ENCODE measurements at regions not wholly inside any gene's neighbourhood (a gene's known extent, or its start where the extent isn't known, plus 50 kb on each side); places are given as distances from the start of the nearest gene placed in this dataset.

- peaks cover 4% of the 10 kb centered on the region for H3K4me1 Mint-ChIP-seq (ENCODE audit: low read depth, unreplicated experiment)
- H3K36me3 Mint-ChIP-seq (ENCODE audit: low read depth, unreplicated experiment): no peaks in the 10 kb centered on the region
- H3K27ac ChIP-seq (ENCODE audit: low read depth, low read length): no peak overlapping the region
- FAIRE-seq (no peak), DNase-seq (ENCODE audit: low read depth) (no peak)
- TF ChIP-seq EZH2 (IDR thresholded peaks at IDR 0.05; ENCODE audit: insufficient read depth, low read length) (no peak), CTCF (IDR thresholded peaks at IDR 0.05; ENCODE audit: insufficient read depth, low read depth, low read length) (no peak)
- H3K27ac Mint-ChIP-seq (ENCODE audit: unreplicated experiment): no peak overlapping the region
- no peaks in the 10 kb centered on the region for H4K20me1 ChIP-seq (ENCODE audit: insufficient read depth, low read length)
- H3K4me3 Mint-ChIP-seq (ENCODE audit: unreplicated experiment): no peak overlapping the region
- H3K4me3 ChIP-seq (ENCODE audit: insufficient read depth, low read depth, low read length): no peak overlapping the region
- H3K27me3 ChIP-seq (ENCODE audit: insufficient read depth, low read length): no peaks in the 10 kb centered on the region
- H2AFZ ChIP-seq (ENCODE audit: low read depth, low read length): no peak overlapping the region
- H3K9me3 Mint-ChIP-seq (ENCODE audit: unreplicated experiment): peaks cover 2% of the 10 kb centered on the region
- H3K9ac ChIP-seq (ENCODE audit: low read length): no peak overlapping the region
- no peaks in the 10 kb centered on the region for H3K4me1 ChIP-seq (ENCODE audit: insufficient read depth, low read length)
- H3K4me2 ChIP-seq (ENCODE audit: low read length): peak overlapping the region; percentile 3
- H3K79me2 ChIP-seq (ENCODE audit: insufficient read depth, low read length): no peaks in the 10 kb centered on the region
- H3K9me3 ChIP-seq (ENCODE audit: insufficient read depth, low read depth, low read length): no peaks in the 10 kb centered on the region
- no peaks in the 10 kb centered on the region for H3K36me3 ChIP-seq (ENCODE audit: insufficient read depth, low read length)
- peaks cover 33% of the 10 kb centered on the region for H3K27me3 Mint-ChIP-seq (ENCODE audit: low read depth, unreplicated experiment)
Observed at GRCh38 chr16:50972876-50973275, 178.2 kb downstream of the SALL1 start.

GRCh38 chr16:50970281-50970680 lies 180.8 kb downstream of the SALL1 start:
- DNase-seq (ENCODE audit: low read depth): no peak
- Histone ChIP-seq H3K4me1 (ENCODE audit: insufficient read depth, low read length) (no peaks in the 10 kb centered on the region), H3K4me2 (ENCODE audit: low read length) (no peak overlapping the region), H3K9ac (ENCODE audit: low read length) (no peak overlapping the region), H3K27me3 (ENCODE audit: insufficient read depth, low read length) (no peaks in the 10 kb centered on the region), H3K36me3 (ENCODE audit: insufficient read depth, low read length) (no peaks in the 10 kb centered on the region), H3K4me3 (ENCODE audit: insufficient read depth, low read depth, low read length) (no peak overlapping the region), H4K20me1 (ENCODE audit: insufficient read depth, low read length) (no peaks in the 10 kb centered on the region), H3K79me2 (ENCODE audit: insufficient read depth, low read length) (no peaks in the 10 kb centered on the region), H3K27ac (ENCODE audit: low read depth, low read length) (no peak overlapping the region), H3K9me3 (ENCODE audit: insufficient read depth, low read depth, low read length) (no peaks in the 10 kb centered on the region), H2AFZ (ENCODE audit: low read depth, low read length) (no peak overlapping the region)
- peaks cover 40% of the 10 kb centered on the region for H3K27me3 Mint-ChIP-seq (ENCODE audit: low read depth, unreplicated experiment)
- no peak overlapping the region for H3K27ac Mint-ChIP-seq (ENCODE audit: unreplicated experiment)
- H3K9me3 Mint-ChIP-seq (ENCODE audit: unreplicated experiment): peaks cover 2% of the 10 kb centered on the region
- no peaks in the 10 kb centered on the region for H3K36me3 Mint-ChIP-seq (ENCODE audit: low read depth, unreplicated experiment)
- TF ChIP-seq EZH2 (IDR thresholded peaks at IDR 0.05; ENCODE audit: insufficient read depth, low read length) (no peak), CTCF (IDR thresholded peaks at IDR 0.05; ENCODE audit: insufficient read depth, low read depth, low read length) (no peak)
- H3K4me3 Mint-ChIP-seq (ENCODE audit: unreplicated experiment): no peak overlapping the region
- no peak for FAIRE-seq
- peaks cover 4% of the 10 kb centered on the region for H3K4me1 Mint-ChIP-seq (ENCODE audit: low read depth, unreplicated experiment)

GRCh38 chr16:50967827-50968612 lies 183.1 kb downstream of the SALL1 start:
- no peaks in the 10 kb centered on the region for H3K4me1 Mint-ChIP-seq (ENCODE audit: low read depth, unreplicated experiment)
- H3K27ac Mint-ChIP-seq (ENCODE audit: unreplicated experiment): no peak overlapping the region
- Histone ChIP-seq H3K4me3 (ENCODE audit: insufficient read depth, low read depth, low read length) (no peak overlapping the region), H3K4me1 (ENCODE audit: insufficient read depth, low read length) (no peaks in the 10 kb centered on the region), H3K27ac (ENCODE audit: low read depth, low read length) (no peak overlapping the region), H3K9me3 (ENCODE audit: insufficient read depth, low read depth, low read length) (no peaks in the 10 kb centered on the region), H3K4me2 (ENCODE audit: low read length) (no peak overlapping the region), H4K20me1 (ENCODE audit: insufficient read depth, low read length) (no peaks in the 10 kb centered on the region), H2AFZ (ENCODE audit: low read depth, low read length) (no peak overlapping the region), H3K9ac (ENCODE audit: low read length) (no peak overlapping the region), H3K27me3 (ENCODE audit: insufficient read depth, low read length) (no peaks in the 10 kb centered on the region), H3K79me2 (ENCODE audit: insufficient read depth, low read length) (no peaks in the 10 kb centered on the region), H3K36me3 (ENCODE audit: insufficient read depth, low read length) (no peaks in the 10 kb centered on the region)
- H3K4me3 Mint-ChIP-seq (ENCODE audit: unreplicated experiment): no peak overlapping the region
- H3K36me3 Mint-ChIP-seq (ENCODE audit: low read depth, unreplicated experiment): no peaks in the 10 kb centered on the region
- DNase-seq (ENCODE audit: low read depth): no peak
- peaks cover 29% of the 10 kb centered on the region for H3K27me3 Mint-ChIP-seq (ENCODE audit: low read depth, unreplicated experiment)
- FAIRE-seq: no peak
- TF ChIP-seq EZH2 (IDR thresholded peaks at IDR 0.05; ENCODE audit: insufficient read depth, low read length) (no peak), CTCF (IDR thresholded peaks at IDR 0.05; ENCODE audit: insufficient read depth, low read depth, low read length) (no peak)
- peaks cover 2% of the 10 kb centered on the region for H3K9me3 Mint-ChIP-seq (ENCODE audit: unreplicated experiment)
